Nephron (organoid): ENCODE measurements at regions not wholly inside any gene's neighbourhood (a gene's known extent, or its start where the extent isn't known, plus 50 kb on each side); places are given as distances from the start of the nearest gene placed in this dataset.

Source experiments
- H3K27ac Mint-ChIP-seq, 3 experiments: 2 replicates each; pipeline ENCODE4 v1.8.0; 2020; ENCODE audit warnings: mixed read lengths in 3 of 3, mild to moderate bottlenecking in 2 of 3, moderate library complexity in 1 of 3
- H3K27me3 Mint-ChIP-seq: 2 replicates; pipeline ENCODE4 v1.8.0; 2021; ENCODE audit warnings: low read depth, mild to moderate bottlenecking, moderate library complexity, mixed read lengths
- H3K36me3 Mint-ChIP-seq: 2 replicates; pipeline ENCODE4 v1.8.0; 2020; ENCODE audit warnings: low read depth, mixed read lengths
- H3K4me1 Mint-ChIP-seq: 2 replicates; pipeline ENCODE4 v1.8.0; 2020; ENCODE audit warnings: mixed read lengths
- H3K4me3 Mint-ChIP-seq, 3 experiments: 2 replicates each; pipeline ENCODE4 v1.8.0; 2020; ENCODE audit warnings: mild to moderate bottlenecking in 3 of 3, mixed read lengths in 3 of 3, moderate library complexity in 2 of 3
- H3K9me3 Mint-ChIP-seq: 2 replicates; pipeline ENCODE4 v1.8.0; 2020; ENCODE audit warnings: mixed read lengths
- CTCF ChIP-seq, 3 experiments: fragments of 200-600 bp; sonication (generic); IDR thresholded peaks; one replicate each; pipeline ENCODE4 v1.5.0; 2021; ENCODE audit warnings: antibody characterized with exemption in 3 of 3; ENCODE audit not compliant: unreplicated experiment in 3 of 3

- Mint-ChIP-seq H3K27me3 (peaks cover 44% of the 10 kb centered on the region), H3K27ac (peak overlapping the region; percentile 40 to 86 (median 80)), H3K9me3 (peaks cover 12% of the 10 kb centered on the region), H3K4me1 (peaks cover 42% of the 10 kb centered on the region), H3K4me3 (peak overlapping the region in 1 of 3 experiments; percentile 4), H3K36me3 (no peaks in the 10 kb centered on the region)
- no peak for TF ChIP-seq CTCF (IDR thresholded peaks at IDR 0.05; ENCODE audit: unreplicated experiment in 3 of 3)
Measured at GRCh38 chr7:106421181-106421762, 136.5 kb upstream of the NAMPT start.

DNA sequence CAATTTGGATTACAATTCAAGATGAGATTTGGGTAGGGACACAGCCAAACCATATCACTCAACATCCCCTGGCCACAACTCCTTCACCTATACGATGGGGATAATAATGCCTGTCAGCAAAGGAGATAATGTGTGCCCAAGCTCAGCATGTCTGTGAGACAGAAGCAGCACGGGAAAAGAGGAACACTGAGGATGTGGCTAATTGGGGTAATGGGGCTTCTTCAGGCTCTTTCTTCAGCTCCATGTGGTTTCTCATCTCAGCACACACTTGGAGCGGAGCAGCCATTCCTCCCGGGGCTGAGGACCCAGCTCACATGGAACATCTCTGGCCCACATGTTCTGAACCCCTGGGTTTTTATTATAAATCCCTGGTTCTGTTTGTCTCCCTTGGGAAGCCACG, 136.0 kb upstream of the NAMPT start:
- no peaks in the 10 kb centered on the region for H3K36me3 Mint-ChIP-seq
- peak overlapping the region in 2 of 3 experiments; percentile 80 to 86 for H3K27ac Mint-ChIP-seq
- H3K4me1 Mint-ChIP-seq: peaks cover 42% of the 10 kb centered on the region
- no peak for TF ChIP-seq CTCF (IDR thresholded peaks at IDR 0.05; ENCODE audit: unreplicated experiment in 3 of 3)
- no peak overlapping the region for H3K4me3 Mint-ChIP-seq
- H3K9me3 Mint-ChIP-seq: peaks cover 14% of the 10 kb centered on the region
- peaks cover 44% of the 10 kb centered on the region for H3K27me3 Mint-ChIP-seq

- peaks cover 17% of the 10 kb centered on the region for H3K9me3 Mint-ChIP-seq
- no peaks in the 10 kb centered on the region for H3K36me3 Mint-ChIP-seq
- TF ChIP-seq CTCF (IDR thresholded peaks at IDR 0.05; ENCODE audit: unreplicated experiment in 3 of 3): no peak
- H3K27me3 Mint-ChIP-seq: peaks cover 43% of the 10 kb centered on the region
- no peak overlapping the region for H3K27ac Mint-ChIP-seq
- peaks cover 40% of the 10 kb centered on the region for H3K4me1 Mint-ChIP-seq
- no peak overlapping the region for H3K4me3 Mint-ChIP-seq
Measured at GRCh38 chr7:106420210-106420609, 135.4 kb upstream of the NAMPT start.

DNA sequence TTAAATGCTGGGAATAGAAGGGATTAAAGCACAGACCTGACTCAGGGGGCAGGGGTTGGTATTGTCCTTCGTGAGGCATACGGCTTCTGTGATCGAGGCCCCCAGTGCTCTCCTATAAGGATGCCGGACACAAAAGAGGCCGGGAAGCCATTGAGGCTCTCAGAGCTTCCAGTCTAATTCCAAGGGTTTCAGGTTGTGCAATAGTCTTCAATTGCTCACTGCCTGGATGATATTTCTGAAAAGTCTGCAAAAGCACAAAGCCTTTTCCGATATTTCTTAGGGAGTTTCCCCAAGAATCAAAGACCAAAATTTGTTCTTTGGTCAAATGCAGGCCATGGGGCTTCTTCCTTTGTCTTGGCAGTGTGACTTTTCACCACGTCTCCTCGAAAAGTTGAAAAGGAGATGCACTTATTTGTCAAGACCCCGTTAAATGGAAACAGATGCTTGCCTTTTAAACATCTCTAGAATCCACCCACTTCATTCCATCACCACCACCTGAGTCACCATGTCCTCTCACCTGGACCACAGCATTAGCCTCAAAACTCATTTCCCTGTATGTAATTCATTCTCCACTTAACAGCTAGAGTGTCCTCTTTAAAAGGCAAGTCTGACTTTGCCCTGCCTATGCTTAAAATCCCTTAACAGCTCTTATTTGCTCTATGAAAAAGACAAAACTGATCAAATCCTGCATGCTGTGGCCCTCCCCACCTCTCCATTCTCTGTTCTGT, 134.8 kb upstream of the NAMPT start:
- Mint-ChIP-seq H3K4me1 (peaks cover 34% of the 10 kb centered on the region), H3K27me3 (peaks cover 40% of the 10 kb centered on the region), H3K4me3 (no peak overlapping the region), H3K36me3 (no peaks in the 10 kb centered on the region), H3K9me3 (peaks cover 19% of the 10 kb centered on the region), H3K27ac (no peak overlapping the region)
- TF ChIP-seq CTCF (IDR thresholded peaks at IDR 0.05; ENCODE audit: unreplicated experiment in 3 of 3): no peak

- H3K27me3 Mint-ChIP-seq: peaks cover 34% of the 10 kb centered on the region
- no peak for TF ChIP-seq CTCF (IDR thresholded peaks at IDR 0.05; ENCODE audit: unreplicated experiment in 3 of 3)
- H3K36me3 Mint-ChIP-seq: no peaks in the 10 kb centered on the region
- H3K27ac Mint-ChIP-seq: no peak overlapping the region
- H3K9me3 Mint-ChIP-seq: peaks cover 19% of the 10 kb centered on the region
- peaks cover 23% of the 10 kb centered on the region for H3K4me1 Mint-ChIP-seq
- no peak overlapping the region for H3K4me3 Mint-ChIP-seq
Measured at GRCh38 chr7:106418526-106418925, 133.7 kb upstream of the NAMPT start.

DNA sequence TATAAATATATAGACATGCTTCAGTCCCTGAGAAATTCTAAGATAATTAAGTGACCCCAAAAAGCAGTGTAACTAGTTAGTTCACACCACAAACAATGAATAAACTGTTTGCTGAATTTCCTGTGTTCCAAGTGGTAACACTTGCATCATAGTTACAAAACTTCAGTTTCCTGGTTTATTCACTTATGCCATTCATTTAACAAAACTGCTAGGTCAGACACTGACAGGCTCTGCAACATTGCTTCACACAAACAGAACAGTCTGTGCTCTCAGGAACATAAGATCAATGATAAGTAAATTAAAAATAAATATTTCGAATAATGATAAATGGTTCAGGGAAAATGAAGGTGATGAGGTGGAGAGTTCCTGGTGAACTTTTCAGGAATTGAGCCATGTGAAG, 133.3 kb upstream of the NAMPT start:
- Mint-ChIP-seq H3K36me3 (no peaks in the 10 kb centered on the region), H3K9me3 (peaks cover 19% of the 10 kb centered on the region), H3K27ac (no peak overlapping the region), H3K4me1 (peaks cover 19% of the 10 kb centered on the region), H3K4me3 (no peak overlapping the region), H3K27me3 (peaks cover 34% of the 10 kb centered on the region)
- TF ChIP-seq CTCF (IDR thresholded peaks at IDR 0.05; ENCODE audit: unreplicated experiment in 3 of 3): no peak
